Activated naive CD8-positive, alpha-beta T cell treated with anti-CD3 and anti-CD28 coated beads, Interleukin-2, amount 50 U/mL, for 16 hours (primary cell): ENCODE measurements at regions not wholly inside any gene's neighbourhood (a gene's known extent, or its start where the extent isn't known, plus 50 kb on each side); places are given as distances from the start of the nearest gene placed in this dataset.

Experiments used
- DNase-seq: peaks from one replicate; pipeline ENCODE4 v3.0.0-alpha.2; 2020; ENCODE audit warnings: low read depth, low spot score

- DNase-seq = no peak
Measured at GRCh38 chr2:192298664-192299063, 103.9 kb upstream of the TMEFF2 start.

- no peak for DNase-seq
Measured at GRCh38 chr2:192292478-192292877, 97.7 kb upstream of the TMEFF2 start.

GRCh38 chr2:192288295-192288694 lies 93.6 kb upstream of the TMEFF2 start:
- DNase-seq = no peak

GRCh38 chr2:192286093-192286701 lies 91.5 kb upstream of the TMEFF2 start:
- DNase-seq = no peak

GRCh38 chr2:192283450-192283849 lies 88.7 kb upstream of the TMEFF2 start:
- DNase-seq = no peak

- no peak for DNase-seq
Measured at GRCh38 chr2:192278701-192279100, 84.0 kb upstream of the TMEFF2 start.

- no peak for DNase-seq
Measured at GRCh38 chr2:192277494-192278109, 82.9 kb upstream of the TMEFF2 start.

- no peak for DNase-seq
Measured at GRCh38 chr2:192275632-192276031, 80.9 kb upstream of the TMEFF2 start.

- no peak for DNase-seq
Measured at GRCh38 chr2:192267484-192267883, 72.8 kb upstream of the TMEFF2 start.

GRCh38 chr2:192265751-192266150 lies 71.0 kb upstream of the TMEFF2 start:
- no peak for DNase-seq

- DNase-seq = no peak
Measured at GRCh38 chr2:192254444-192254843, 59.7 kb upstream of the TMEFF2 start.

- DNase-seq = no peak
Measured at GRCh38 chr2:192253692-192254091, 59.0 kb upstream of the TMEFF2 start.

GRCh38 chr2:192250961-192251360 lies 56.2 kb upstream of the TMEFF2 start:
- DNase-seq = no peak

GRCh38 chr2:192247456-192247855 lies 52.7 kb upstream of the TMEFF2 start:
- no peak for DNase-seq

GRCh38 chr2:192246297-192246696 lies 51.6 kb upstream of the TMEFF2 start:
- DNase-seq = no peak

- DNase-seq = no peak
Measured at GRCh38 chr2:192245329-192245728, 50.6 kb upstream of the TMEFF2 start.
